HEK293 (cell line): ENCODE measurements at regions not wholly inside any gene's neighbourhood (a gene's known extent, or its start where the extent isn't known, plus 50 kb on each side); places are given as distances from the start of the nearest gene placed in this dataset.

Source experiments
- ZSCAN18 ChIP-seq: fragments of 450-650 bp; formaldehyde crosslinking; IDR thresholded peaks from 2 replicates; pipeline ENCODE4 v1.5.1; 2016; ENCODE audit warnings: missing biosample characterization, missing genetic modification characterization
- TF ChIP-seq, protein P1 (sequence below): fragments of 450-650 bp; formaldehyde crosslinking; IDR thresholded peaks from 2 replicates; pipeline ENCODE4 v1.5.1; 2016; ENCODE audit warnings: missing biosample characterization, missing genetic modification characterization

- TF ChIP-seq ZSCAN18, result no peak
- TF ChIP-seq, protein P1, sequence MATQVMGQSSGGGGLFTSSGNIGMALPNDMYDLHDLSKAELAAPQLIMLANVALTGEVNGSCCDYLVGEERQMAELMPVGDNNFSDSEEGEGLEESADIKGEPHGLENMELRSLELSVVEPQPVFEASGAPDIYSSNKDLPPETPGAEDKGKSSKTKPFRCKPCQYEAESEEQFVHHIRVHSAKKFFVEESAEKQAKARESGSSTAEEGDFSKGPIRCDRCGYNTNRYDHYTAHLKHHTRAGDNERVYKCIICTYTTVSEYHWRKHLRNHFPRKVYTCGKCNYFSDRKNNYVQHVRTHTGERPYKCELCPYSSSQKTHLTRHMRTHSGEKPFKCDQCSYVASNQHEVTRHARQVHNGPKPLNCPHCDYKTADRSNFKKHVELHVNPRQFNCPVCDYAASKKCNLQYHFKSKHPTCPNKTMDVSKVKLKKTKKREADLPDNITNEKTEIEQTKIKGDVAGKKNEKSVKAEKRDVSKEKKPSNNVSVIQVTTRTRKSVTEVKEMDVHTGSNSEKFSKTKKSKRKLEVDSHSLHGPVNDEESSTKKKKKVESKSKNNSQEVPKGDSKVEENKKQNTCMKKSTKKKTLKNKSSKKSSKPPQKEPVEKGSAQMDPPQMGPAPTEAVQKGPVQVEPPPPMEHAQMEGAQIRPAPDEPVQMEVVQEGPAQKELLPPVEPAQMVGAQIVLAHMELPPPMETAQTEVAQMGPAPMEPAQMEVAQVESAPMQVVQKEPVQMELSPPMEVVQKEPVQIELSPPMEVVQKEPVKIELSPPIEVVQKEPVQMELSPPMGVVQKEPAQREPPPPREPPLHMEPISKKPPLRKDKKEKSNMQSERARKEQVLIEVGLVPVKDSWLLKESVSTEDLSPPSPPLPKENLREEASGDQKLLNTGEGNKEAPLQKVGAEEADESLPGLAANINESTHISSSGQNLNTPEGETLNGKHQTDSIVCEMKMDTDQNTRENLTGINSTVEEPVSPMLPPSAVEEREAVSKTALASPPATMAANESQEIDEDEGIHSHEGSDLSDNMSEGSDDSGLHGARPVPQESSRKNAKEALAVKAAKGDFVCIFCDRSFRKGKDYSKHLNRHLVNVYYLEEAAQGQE (tag by site-specific recombination), result no peak
These were observed 167.4 kb upstream of the LDB2 start for GRCh38 chr4:17065821-17066220.
